ENCODE measurements at regions not wholly inside any gene's neighbourhood (a gene's known extent, or its start where the extent isn't known, plus 50 kb on each side); places are given as distances from the start of the nearest gene placed in this dataset.
"Not testable (repeated sequence)": the region's sequence is repeated elsewhere in the genome, so short reads cannot be mapped to it uniquely, and the experiment has no call there.

- Mint-ChIP-seq H3K27ac (no peak overlapping the region), H3K4me1 (no peaks in the 10 kb centered on the region), H3K27me3 (peaks cover 19% of the 10 kb centered on the region), H3K4me3 (no peak overlapping the region), H3K9me3 (no peaks in the 10 kb centered on the region), H3K36me3 (no peaks in the 10 kb centered on the region)
- DNase-seq, result no peak
These were observed 289.2 kb downstream of the KLF13 start for GRCh38 chr15:31615643-31616415.

- H3K27ac Mint-ChIP-seq, H3K9me3 Mint-ChIP-seq, H3K4me1 Mint-ChIP-seq, DNase-seq, H3K36me3 Mint-ChIP-seq, H3K4me3 Mint-ChIP-seq: not testable (repeated sequence)
- H3K27me3 Mint-ChIP-seq, result peaks cover 26% of the 10 kb centered on the region
These were observed 296.7 kb downstream of the KLF13 start for GRCh38 chr15:31623297-31623696.

- not testable (repeated sequence) for DNase-seq, H3K9me3 Mint-ChIP-seq, H3K4me1 Mint-ChIP-seq, H3K4me3 Mint-ChIP-seq, H3K36me3 Mint-ChIP-seq, H3K27ac Mint-ChIP-seq
- H3K27me3 Mint-ChIP-seq, result peaks cover 24% of the 10 kb centered on the region
These were observed 297.5 kb downstream of the KLF13 start for GRCh38 chr15:31624115-31624514.

GRCh38 chr15:31635715-31636114, 309.1 kb downstream of the KLF13 start:
- DNase-seq, H3K4me3 Mint-ChIP-seq, H3K9me3 Mint-ChIP-seq, H3K36me3 Mint-ChIP-seq, H3K27ac Mint-ChIP-seq: not testable (repeated sequence)
- Mint-ChIP-seq H3K4me1 (peaks cover 11% of the 10 kb centered on the region), H3K27me3 (peaks cover 30% of the 10 kb centered on the region)

GRCh38 chr15:31636911-31637310, 310.3 kb downstream of the KLF13 start:
- not testable (repeated sequence) for DNase-seq, H3K36me3 Mint-ChIP-seq, H3K9me3 Mint-ChIP-seq, H3K4me3 Mint-ChIP-seq, H3K27ac Mint-ChIP-seq
- Mint-ChIP-seq H3K27me3 (peaks cover 30% of the 10 kb centered on the region), H3K4me1 (peaks cover 11% of the 10 kb centered on the region)

- H3K27me3 Mint-ChIP-seq, result peaks cover 44% of the 10 kb centered on the region
- not testable (repeated sequence) for H3K4me1 Mint-ChIP-seq, H3K36me3 Mint-ChIP-seq, H3K9me3 Mint-ChIP-seq, H3K27ac Mint-ChIP-seq, H3K4me3 Mint-ChIP-seq, DNase-seq
These were observed 317.3 kb downstream of the KLF13 start for GRCh38 chr15:31643955-31644354.

GRCh38 chr15:31644761-31645160, 318.1 kb downstream of the KLF13 start:
- not testable (repeated sequence) for H3K9me3 Mint-ChIP-seq, H3K36me3 Mint-ChIP-seq, H3K27ac Mint-ChIP-seq, DNase-seq, H3K4me1 Mint-ChIP-seq, H3K4me3 Mint-ChIP-seq
- peaks cover 46% of the 10 kb centered on the region for H3K27me3 Mint-ChIP-seq

- not testable (repeated sequence) for H3K36me3 Mint-ChIP-seq, H3K4me1 Mint-ChIP-seq, H3K4me3 Mint-ChIP-seq, DNase-seq, H3K27ac Mint-ChIP-seq, H3K9me3 Mint-ChIP-seq
- peaks cover 35% of the 10 kb centered on the region for H3K27me3 Mint-ChIP-seq
These were observed 320.7 kb downstream of the KLF13 start for GRCh38 chr15:31647337-31647826.

GRCh38 chr15:31649634-31650033, 323.0 kb downstream of the KLF13 start:
- not testable (repeated sequence) for DNase-seq, H3K27ac Mint-ChIP-seq, H3K4me1 Mint-ChIP-seq, H3K36me3 Mint-ChIP-seq, H3K9me3 Mint-ChIP-seq, H3K4me3 Mint-ChIP-seq
- H3K27me3 Mint-ChIP-seq, result peaks cover 25% of the 10 kb centered on the region

GRCh38 chr15:31650055-31650701, 323.5 kb downstream of the KLF13 start:
- H3K9me3 Mint-ChIP-seq, H3K4me3 Mint-ChIP-seq, H3K36me3 Mint-ChIP-seq, H3K27ac Mint-ChIP-seq, H3K4me1 Mint-ChIP-seq: not testable (repeated sequence)
- peak; percentile 18 for DNase-seq
- peaks cover 19% of the 10 kb centered on the region for H3K27me3 Mint-ChIP-seq

GRCh38 chr15:31656915-31657314, 330.3 kb downstream of the KLF13 start:
- H3K27me3 Mint-ChIP-seq, H3K27ac Mint-ChIP-seq, H3K4me3 Mint-ChIP-seq, DNase-seq, H3K9me3 Mint-ChIP-seq, H3K4me1 Mint-ChIP-seq, H3K36me3 Mint-ChIP-seq: not testable (repeated sequence)

- H3K36me3 Mint-ChIP-seq, result no peaks in the 10 kb centered on the region
- H3K27ac Mint-ChIP-seq, result no peak overlapping the region
- no peak overlapping the region for H3K4me3 Mint-ChIP-seq
- H3K27me3 Mint-ChIP-seq, result peaks cover 13% of the 10 kb centered on the region
- H3K9me3 Mint-ChIP-seq, result no peaks in the 10 kb centered on the region
- no peaks in the 10 kb centered on the region for H3K4me1 Mint-ChIP-seq
- DNase-seq, result no peak
These were observed 334.2 kb downstream of the KLF13 start for GRCh38 chr15:31660816-31661215.

- H3K4me3 Mint-ChIP-seq, H3K4me1 Mint-ChIP-seq, DNase-seq, H3K36me3 Mint-ChIP-seq, H3K9me3 Mint-ChIP-seq, H3K27ac Mint-ChIP-seq: not testable (repeated sequence)
- peaks cover 37% of the 10 kb centered on the region for H3K27me3 Mint-ChIP-seq
These were observed 339.1 kb downstream of the KLF13 start for GRCh38 chr15:31665732-31666131.

- not testable (repeated sequence) for H3K4me3 Mint-ChIP-seq, H3K36me3 Mint-ChIP-seq, H3K9me3 Mint-ChIP-seq, H3K4me1 Mint-ChIP-seq, H3K27ac Mint-ChIP-seq, DNase-seq
- H3K27me3 Mint-ChIP-seq, result peaks cover 57% of the 10 kb centered on the region
These were observed 342.7 kb downstream of the KLF13 start for GRCh38 chr15:31669158-31669908.

- H3K27ac Mint-ChIP-seq, H3K4me1 Mint-ChIP-seq, H3K4me3 Mint-ChIP-seq, H3K36me3 Mint-ChIP-seq, H3K9me3 Mint-ChIP-seq, DNase-seq: not testable (repeated sequence)
- peaks cover 29% of the 10 kb centered on the region for H3K27me3 Mint-ChIP-seq
These were observed 346.6 kb downstream of the KLF13 start for GRCh38 chr15:31673263-31673662.

Measured in activated naive CD8-positive, alpha-beta T cell treated with anti-CD3 and anti-CD28 coated beads for 36 hours (primary cell).